D721Med (cell line): ENCODE measurements at regions not wholly inside any gene's neighbourhood (a gene's known extent, or its start where the extent isn't known, plus 50 kb on each side); places are given as distances from the start of the nearest gene placed in this dataset.

Source experiments
- DNase-seq: peaks from one replicate; pipeline ENCODE4 v3.0.0; 2011; ENCODE audit warnings: low spot score; ENCODE audit not compliant: insufficient read length
- FAIRE-seq: peaks from 2 replicates; lab custom pipeline; 2011; peaks lifted over from hg19 to GRCh38; lab: Jason Lieb, UNC
- TF ChIP-seq, protein P1 (sequence below): IDR thresholded peaks from 2 replicates; pipeline ENCODE4 v1.5.1; 2012; ENCODE audit warnings: mild to moderate bottlenecking, control low read depth; ENCODE audit not compliant: insufficient read depth; ENCODE audit errors: missing control alignments

DNA sequence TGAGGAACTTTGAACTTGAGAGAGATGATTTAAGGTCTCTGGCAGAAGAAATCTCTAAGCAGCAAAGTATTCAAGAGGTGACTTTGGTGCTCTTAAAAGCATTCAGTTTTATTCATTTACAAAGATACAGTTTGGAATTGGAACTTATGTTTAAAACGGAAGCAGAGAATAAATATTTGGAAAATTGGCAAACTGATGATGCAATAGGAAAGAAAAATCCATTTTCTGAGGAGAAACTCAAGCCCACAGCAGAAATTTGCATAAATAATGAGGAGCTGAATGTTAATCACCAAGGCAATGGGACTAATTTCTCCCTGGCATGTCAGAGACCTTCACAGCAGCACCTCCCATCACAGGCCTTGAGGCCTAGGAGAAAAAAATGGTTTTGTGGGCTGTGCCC, 1022.5 kb upstream of the CHAC2 start:
- FAIRE-seq (no peak), DNase-seq (no peak)
- TF ChIP-seq, protein P1, sequence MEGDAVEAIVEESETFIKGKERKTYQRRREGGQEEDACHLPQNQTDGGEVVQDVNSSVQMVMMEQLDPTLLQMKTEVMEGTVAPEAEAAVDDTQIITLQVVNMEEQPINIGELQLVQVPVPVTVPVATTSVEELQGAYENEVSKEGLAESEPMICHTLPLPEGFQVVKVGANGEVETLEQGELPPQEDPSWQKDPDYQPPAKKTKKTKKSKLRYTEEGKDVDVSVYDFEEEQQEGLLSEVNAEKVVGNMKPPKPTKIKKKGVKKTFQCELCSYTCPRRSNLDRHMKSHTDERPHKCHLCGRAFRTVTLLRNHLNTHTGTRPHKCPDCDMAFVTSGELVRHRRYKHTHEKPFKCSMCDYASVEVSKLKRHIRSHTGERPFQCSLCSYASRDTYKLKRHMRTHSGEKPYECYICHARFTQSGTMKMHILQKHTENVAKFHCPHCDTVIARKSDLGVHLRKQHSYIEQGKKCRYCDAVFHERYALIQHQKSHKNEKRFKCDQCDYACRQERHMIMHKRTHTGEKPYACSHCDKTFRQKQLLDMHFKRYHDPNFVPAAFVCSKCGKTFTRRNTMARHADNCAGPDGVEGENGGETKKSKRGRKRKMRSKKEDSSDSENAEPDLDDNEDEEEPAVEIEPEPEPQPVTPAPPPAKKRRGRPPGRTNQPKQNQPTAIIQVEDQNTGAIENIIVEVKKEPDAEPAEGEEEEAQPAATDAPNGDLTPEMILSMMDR = no peak

DNA sequence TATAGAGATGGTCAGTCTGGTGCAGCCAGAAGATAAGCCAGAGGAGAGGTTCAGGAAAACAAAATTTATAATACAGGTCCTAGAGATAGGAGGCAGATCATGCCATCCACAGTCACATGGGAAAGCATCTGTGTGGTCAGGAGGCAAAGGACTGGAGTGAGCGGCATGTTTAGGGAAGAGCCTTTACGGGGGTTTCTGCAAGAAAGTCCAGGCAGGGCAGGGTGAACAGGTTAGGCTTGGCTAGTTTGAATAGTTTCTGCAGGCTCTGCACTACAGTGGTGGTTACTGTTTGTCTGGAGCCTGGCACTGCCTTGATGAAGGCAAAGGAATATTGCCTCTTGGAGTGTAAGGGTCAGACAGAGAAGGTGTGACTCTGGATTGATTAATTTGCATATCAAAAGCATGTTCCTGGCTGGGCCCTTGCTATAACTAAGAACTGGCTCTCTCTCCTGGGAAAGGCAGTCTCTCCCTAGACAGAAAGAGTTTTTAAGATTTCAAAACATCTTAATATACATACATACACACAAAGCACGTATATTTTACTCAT, 1034.7 kb upstream of the CHAC2 start:
- FAIRE-seq (no peak), DNase-seq (no peak)
- TF ChIP-seq, protein P1 = no peak

DNA sequence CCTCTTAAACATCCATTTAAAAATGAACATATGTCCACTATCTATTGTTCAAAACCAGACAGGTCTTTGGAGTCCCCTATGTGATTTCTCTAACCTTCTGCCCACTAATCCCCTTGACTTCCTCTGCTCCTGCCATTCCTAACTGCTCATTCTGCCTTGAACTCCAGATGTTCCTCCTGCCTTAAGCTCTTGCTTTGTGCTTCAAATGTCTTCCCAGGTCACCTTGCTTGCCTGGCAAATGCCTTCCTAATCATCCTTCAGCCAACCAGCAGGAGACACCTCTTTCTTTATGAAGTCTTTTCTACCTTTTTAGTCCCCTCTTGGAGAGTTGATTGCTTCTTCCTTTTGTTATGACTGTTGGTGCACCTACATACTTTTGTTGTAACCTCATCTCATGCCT, 1043.0 kb upstream of the CHAC2 start:
- TF ChIP-seq, protein P1 = no peak
- FAIRE-seq (no peak), DNase-seq (no peak)

DNA sequence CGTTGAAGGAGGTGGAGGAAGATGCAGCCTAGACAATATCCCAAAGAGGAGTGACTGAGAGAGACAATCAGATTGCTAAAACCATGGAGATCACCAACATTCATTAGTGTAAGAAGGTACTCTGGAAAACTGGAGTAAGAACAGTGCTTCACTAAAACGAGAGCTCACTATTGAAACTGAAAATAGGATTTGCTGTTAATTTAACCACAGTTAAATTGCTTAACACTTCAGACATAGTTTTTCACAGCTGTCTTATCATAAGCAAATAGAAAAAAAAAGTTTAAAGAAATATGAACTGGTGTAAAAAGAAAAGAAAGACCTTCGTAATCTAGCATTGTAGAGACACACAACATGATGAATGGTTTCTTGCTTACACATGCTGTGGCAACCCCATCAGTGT, 1049.8 kb upstream of the CHAC2 start:
- TF ChIP-seq, protein P1 = no peak
- DNase-seq = no peak
- no peak for FAIRE-seq

DNA sequence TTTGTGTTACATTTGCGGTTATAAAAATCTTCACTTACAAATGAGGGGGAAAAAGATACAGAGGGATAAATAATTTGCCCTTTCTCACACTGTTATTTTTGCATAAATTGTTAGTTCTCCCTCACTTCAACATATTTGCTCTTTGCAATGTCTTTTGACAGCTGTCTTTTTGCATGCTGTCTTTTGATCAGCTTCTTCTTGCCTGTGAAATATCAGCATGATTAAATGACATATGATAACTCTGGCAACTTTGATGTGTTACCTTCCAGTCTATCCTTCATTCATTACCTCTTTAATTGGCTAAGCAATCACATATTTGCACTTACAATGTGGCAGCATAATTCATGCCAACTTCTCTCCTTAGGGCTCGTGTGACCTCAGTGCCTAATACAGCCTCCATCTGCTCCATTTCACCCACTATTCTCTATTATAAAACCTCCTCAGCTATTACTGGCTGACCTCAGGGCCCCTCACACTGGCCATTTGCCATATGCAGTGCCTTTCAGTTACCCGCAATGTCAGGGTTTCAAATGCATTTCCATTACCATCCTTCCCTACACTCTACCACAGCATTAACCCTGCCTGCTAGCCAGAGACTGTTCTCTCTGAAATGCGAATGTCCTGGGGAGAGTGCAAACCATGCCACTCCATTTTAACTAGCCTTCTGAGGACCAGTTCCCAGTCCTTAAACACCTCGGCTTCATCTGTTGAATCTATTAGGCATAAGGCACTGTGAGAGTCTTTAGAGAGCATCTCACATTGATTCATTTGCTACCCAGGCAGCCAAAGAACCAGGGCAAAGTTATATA, 1056.6 kb upstream of the CHAC2 start:
- TF ChIP-seq, protein P1 = no peak
- DNase-seq (no peak), FAIRE-seq (no peak)

DNA sequence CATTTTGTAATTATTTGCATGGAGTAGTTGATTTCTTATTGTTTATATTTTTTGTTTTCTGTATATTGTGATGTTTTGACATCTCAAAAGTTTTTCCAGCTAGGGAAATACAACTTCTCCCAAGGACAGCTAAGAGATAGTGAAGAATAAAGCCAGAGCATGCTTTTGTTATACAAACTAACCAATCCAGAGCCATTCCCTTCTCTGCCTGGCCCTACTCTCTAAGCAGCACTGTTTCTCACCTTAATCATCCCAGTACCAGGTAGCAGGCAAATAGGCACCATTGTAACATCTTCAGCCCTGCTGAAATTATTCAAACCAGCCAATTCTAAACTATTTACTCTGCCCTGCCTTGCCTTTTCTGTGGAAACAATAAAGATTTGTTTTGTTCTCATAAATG, 1063.4 kb upstream of the CHAC2 start:
- DNase-seq = no peak
- no peak for FAIRE-seq
- TF ChIP-seq, protein P1 = no peak

DNA sequence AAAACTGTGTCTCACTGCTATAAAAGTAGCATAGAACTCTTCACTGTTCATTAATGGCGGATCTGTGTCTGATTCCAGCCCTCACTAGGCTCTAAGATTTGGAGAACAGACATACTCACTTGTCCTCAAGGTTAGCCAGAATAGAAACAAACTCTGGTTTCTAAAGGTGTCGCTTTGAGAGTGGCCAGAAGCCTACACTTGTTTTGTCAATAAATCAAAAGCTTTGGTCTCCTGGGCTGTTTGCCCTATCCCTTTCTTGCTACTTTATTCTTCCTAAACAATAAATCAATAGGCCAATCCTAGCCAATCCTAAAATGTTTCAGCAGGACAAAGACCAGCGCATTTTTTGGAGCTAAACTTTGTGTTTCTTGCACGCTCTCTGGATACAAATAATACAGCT, 1064.6 kb upstream of the CHAC2 start:
- DNase-seq (no peak), FAIRE-seq (no peak)
- TF ChIP-seq, protein P1 = no peak
